ENCODE measurements at regions not wholly inside any gene's neighbourhood (a gene's known extent, or its start where the extent isn't known, plus 50 kb on each side); places are given as distances from the start of the nearest gene placed in this dataset.

GRCh38 chr1:201619513-201619912, 80.6 kb downstream of the NAV1 start:
- H3K4me1 ChIP-seq, result peaks cover 5% of the 10 kb centered on the region
- intact Hi-C loops (cut with micrococcal nuclease), result no loop called here

DNA sequence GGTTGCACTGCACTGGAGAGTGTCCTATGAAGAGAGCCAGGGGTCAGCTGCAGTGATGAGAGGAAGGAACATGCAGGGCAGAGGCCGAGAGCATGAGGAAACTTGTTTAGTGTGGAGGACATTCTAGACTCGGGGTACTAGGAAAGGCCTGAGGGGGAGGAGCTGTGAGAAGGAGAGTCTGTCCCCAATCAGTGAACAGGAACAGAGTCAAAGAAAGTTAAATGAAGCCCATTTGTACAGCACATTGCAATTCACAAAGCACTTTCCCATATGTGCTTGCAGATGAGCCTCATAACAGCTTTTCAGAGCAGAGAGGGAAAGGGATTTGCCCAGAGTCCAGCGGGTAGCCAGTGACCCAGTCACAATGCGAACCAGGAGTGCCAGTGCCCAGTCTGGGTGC, 83.4 kb downstream of the NAV1 start:
- no peak for DNase-seq
- H3K9me3 ChIP-seq (replicated peaks), result no peaks in the 10 kb centered on the region
- H3K4me1 ChIP-seq, result peaks cover 14% of the 10 kb centered on the region
- no peak overlapping the region for H3K27ac ChIP-seq (replicated peaks)
- TF ChIP-seq CTCF (IDR thresholded peaks at IDR 0.05; ENCODE audit: borderline replicate concordance), result no peak
- H3K4me3 ChIP-seq, result no peak overlapping the region
- intact Hi-C loops (cut with micrococcal nuclease), result no loop called here
- H3K36me3 ChIP-seq, result peaks cover 14% of the 10 kb centered on the region
- no peaks in the 10 kb centered on the region for H3K27me3 ChIP-seq (ENCODE audit: low read depth)

More at GRCh38 chr1:201619513-201619912, 80.6 kb downstream of the NAV1 start:
- Histone ChIP-seq H3K9me3 (replicated peaks) (no peaks in the 10 kb centered on the region), H3K4me3 (no peak overlapping the region), H3K27me3 (ENCODE audit: low read depth) (no peaks in the 10 kb centered on the region), H3K36me3 (peaks cover 14% of the 10 kb centered on the region), H3K27ac (replicated peaks) (no peak overlapping the region)
- no peak for TF ChIP-seq CTCF (IDR thresholded peaks at IDR 0.05; ENCODE audit: borderline replicate concordance)
- no peak for DNase-seq

GRCh38 chr1:201622824-201623223, 83.9 kb downstream of the NAV1 start:
- no peaks in the 10 kb centered on the region for H3K9me3 ChIP-seq (replicated peaks)
- H3K4me1 ChIP-seq, result peaks cover 18% of the 10 kb centered on the region
- intact Hi-C loops (cut with micrococcal nuclease), result no loop called here
- no peak for TF ChIP-seq CTCF (IDR thresholded peaks at IDR 0.05; ENCODE audit: borderline replicate concordance)
- peaks cover 14% of the 10 kb centered on the region for H3K36me3 ChIP-seq
- no peak overlapping the region for H3K27ac ChIP-seq (replicated peaks)
- H3K27me3 ChIP-seq (ENCODE audit: low read depth), result no peaks in the 10 kb centered on the region
- no peak overlapping the region for H3K4me3 ChIP-seq
- DNase-seq, result no peak

DNA sequence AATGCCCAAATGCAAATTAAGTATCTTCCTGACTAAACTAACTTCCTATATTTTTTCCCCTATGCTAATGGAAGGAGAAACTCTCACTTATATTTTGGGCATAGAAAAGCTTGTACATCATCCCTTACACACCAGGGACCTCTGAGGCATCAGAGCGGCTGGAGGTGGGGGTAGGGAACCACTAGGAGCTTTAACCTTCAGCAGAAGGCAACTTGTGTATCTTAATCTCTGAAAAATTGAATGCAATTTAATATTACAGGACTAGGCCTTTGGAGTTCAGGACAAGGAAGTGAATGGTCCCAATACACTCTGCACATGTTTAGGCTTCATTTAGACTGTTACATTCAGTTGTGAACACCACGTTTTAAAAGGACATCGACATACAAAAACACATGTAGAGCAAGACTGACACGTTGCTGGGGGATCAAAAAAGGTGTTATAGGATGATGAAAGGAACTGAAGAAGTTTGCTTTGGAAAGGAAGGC, 85.9 kb downstream of the NAV1 start:
- H3K4me1 ChIP-seq, result peaks cover 37% of the 10 kb centered on the region
- DNase-seq, result no peak

GRCh38 chr1:201625226-201625761, 86.4 kb downstream of the NAV1 start:
- peaks cover 40% of the 10 kb centered on the region for H3K4me1 ChIP-seq
- H3K27ac ChIP-seq (replicated peaks), result no peak overlapping the region
- no peaks in the 10 kb centered on the region for H3K9me3 ChIP-seq (replicated peaks)
- no peak for DNase-seq
- H3K36me3 ChIP-seq, result peaks cover 14% of the 10 kb centered on the region
- intact Hi-C loops (cut with micrococcal nuclease), result no loop called here
- H3K27me3 ChIP-seq (ENCODE audit: low read depth), result no peaks in the 10 kb centered on the region
- H3K4me3 ChIP-seq, result no peak overlapping the region
- no peak for TF ChIP-seq CTCF (IDR thresholded peaks at IDR 0.05; ENCODE audit: borderline replicate concordance)

More for the DNA sequence above, 85.9 kb downstream of the NAV1 start:
- Histone ChIP-seq H3K27me3 (ENCODE audit: low read depth) (no peaks in the 10 kb centered on the region), H3K4me3 (no peak overlapping the region), H3K36me3 (peaks cover 14% of the 10 kb centered on the region), H3K27ac (replicated peaks) (no peak overlapping the region), H3K9me3 (replicated peaks) (no peaks in the 10 kb centered on the region)
- no peak for TF ChIP-seq CTCF (IDR thresholded peaks at IDR 0.05; ENCODE audit: borderline replicate concordance)
- intact Hi-C loops (cut with micrococcal nuclease), result no loop called here

Measured in left ventricle myocardium inferior (tissue), 1 donor.